ENCODE measurements at regions not wholly inside any gene's neighbourhood (a gene's known extent, or its start where the extent isn't known, plus 50 kb on each side); places are given as distances from the start of the nearest gene placed in this dataset.

- CTCF ChIA-PET = interaction anchor here (1.6 kb wide), 1 partner anchor 86 kb away, joined by 3 read pairs; no protein-coding TSS in a partner anchor
- no peak overlapping the region for H3K27ac Mint-ChIP-seq
These were observed 152.4 kb upstream of the MDFIC2 start for GRCh38 chr3:70464876-70465275.

More at GRCh38 chr3:70464876-70465275, 152.4 kb upstream of the MDFIC2 start:
- POLR2A ChIA-PET = no interaction called here
- Mint-ChIP-seq H3K9me3 (peaks cover 23% of the 10 kb centered on the region), H3K36me3 (peaks cover 15% of the 10 kb centered on the region), H3K4me3 (no peak overlapping the region), H3K4me1 (no peaks in the 10 kb centered on the region), H3K27me3 (ENCODE audit: low read depth) (no peaks in the 10 kb centered on the region)
- no peak for ATAC-seq
- TF ChIP-seq ELF4 (CRISPR knock-in tag; IDR thresholded peaks at IDR 0.05; ENCODE audit: low read depth) (no peak), ZNF138 (CRISPR knock-in tag; conservative IDR thresholded peaks at IDR 0.05) (no peak), CREM (CRISPR knock-in tag; IDR thresholded peaks at IDR 0.05) (no peak), ZNF317 (CRISPR knock-in tag; IDR thresholded peaks at IDR 0.05; ENCODE audit: borderline replicate concordance, low read depth) (no peak), HMGA2 (CRISPR knock-in tag; IDR thresholded peaks at IDR 0.05) (no peak), CREB1 (CRISPR knock-in tag; IDR thresholded peaks at IDR 0.05) (no peak), ZBTB21 (CRISPR knock-in tag; IDR thresholded peaks at IDR 0.05; ENCODE audit: borderline replicate concordance) (no peak), OVOL2 (CRISPR knock-in tag; IDR thresholded peaks at IDR 0.05; ENCODE audit: borderline replicate concordance) (no peak), RORB (CRISPR knock-in tag; IDR thresholded peaks at IDR 0.05) (no peak), HMGXB4 (CRISPR knock-in tag; IDR thresholded peaks at IDR 0.05) (no peak), AFF4 (CRISPR knock-in tag; IDR thresholded peaks at IDR 0.05; ENCODE audit: borderline replicate concordance) (no peak), CDX4 (CRISPR knock-in tag; IDR thresholded peaks at IDR 0.05; ENCODE audit: borderline replicate concordance) (no peak), ZNF396 (CRISPR knock-in tag; IDR thresholded peaks at IDR 0.05; ENCODE audit: borderline replicate concordance) (no peak), ZNF671 (CRISPR knock-in tag; IDR thresholded peaks at IDR 0.05) (no peak), ZNF532 (CRISPR knock-in tag; IDR thresholded peaks at IDR 0.05; ENCODE audit: borderline replicate concordance) (no peak), SP1 (CRISPR knock-in tag; conservative IDR thresholded peaks at IDR 0.05) (no peak), KAT7 (CRISPR knock-in tag; IDR thresholded peaks at IDR 0.05; ENCODE audit: borderline replicate concordance) (no peak), EMX1 (CRISPR knock-in tag; IDR thresholded peaks at IDR 0.05) (no peak), ZNF263 (CRISPR knock-in tag; IDR thresholded peaks at IDR 0.05; ENCODE audit: low read depth) (no peak)
- no peak for DNase-seq (ENCODE audit: low spot score)

Measured in WTC11 (cell line).